GM12878 (cell line): ENCODE measurements at regions not wholly inside any gene's neighbourhood (a gene's known extent, or its start where the extent isn't known, plus 50 kb on each side); places are given as distances from the start of the nearest gene placed in this dataset.

Experiments used
- ATAC-seq: fragments of 200-7000 bp; cut with Tn5 transposase; 3 replicates; pipeline ENCODE4 v1.9.1; 2020; ENCODE audit warnings: mild to moderate bottlenecking, moderate library complexity
- BruUV-seq: library from RNA; stranded (reverse); fragments of 400-500 nt; replicated peaks from 2 replicates; lab custom pipeline; 2021; lab: Mats Ljungman, UMichigan
- CTCF ChIA-PET: fragments of 300-600 bp; sonication (Branson Sonifier 250); formaldehyde crosslinking; extraction: SDS; loops from one replicate; lab custom pipeline; 2021; ENCODE audit warnings: inconsistent platforms; lab: Yijun Ruan, JAX
- POLR2A ChIA-PET: fragments of 350-600 bp; formaldehyde crosslinking; extraction: SDS; loops from one replicate; lab custom pipeline; 2021; ENCODE audit warnings: inconsistent platforms; lab: Charles Lee
- RAD21 ChIA-PET: fragments of 300-600 bp; sonication (Branson Sonifier 250); formaldehyde crosslinking; loops from one replicate; lab custom pipeline; 2023; ENCODE audit warnings: antibody characterized with exemption; ENCODE audit not compliant: unreplicated experiment; lab: Charles Lee
- SMC1A ChIA-PET: fragments of 300-600 bp; sonication (Branson Sonifier 250); formaldehyde crosslinking; loops from one replicate; lab custom pipeline; 2023; ENCODE audit not compliant: unreplicated experiment, uncharacterized antibody; lab: Charles Lee
- DNase-seq: peaks from one replicate; pipeline ENCODE4 v3.0.0-alpha.2; 2011; ENCODE audit warnings: low read depth, low spot score
- FAIRE-seq: peaks from 3 replicates; lab custom pipeline; 2011; peaks lifted over from hg19 to GRCh38; lab: Jason Lieb, UNC
- H2AFZ ChIP-seq: 2 replicates; pipeline ENCODE4 v1.6.0; 2011; ENCODE audit warnings: low read depth, low read length, control low read depth; ENCODE audit not compliant: control insufficient read depth
- H3K27ac ChIP-seq: 2 replicates; pipeline ENCODE4 v1.5.1; 2011; ENCODE audit warnings: control low read depth; ENCODE audit not compliant: control insufficient read depth, insufficient read depth
- H3K27me3 ChIP-seq, 2 experiments: replicated peaks in 1 of 2; 2 replicates each; pipeline versions ENCODE4 v1.6.0 to v1.6.1; 2011; ENCODE audit warnings: low read length in 1 of 2; ENCODE audit not compliant: control insufficient read depth in 2 of 2, insufficient read depth in 2 of 2
- H3K36me3 ChIP-seq, 2 experiments: 2 replicates each; pipeline ENCODE4 v1.5.1; 2011; ENCODE audit warnings: low read length in 1 of 2; ENCODE audit not compliant: control insufficient read depth in 2 of 2, insufficient read depth in 2 of 2
- H3K4me1 ChIP-seq: 2 replicates; pipeline ENCODE4 v1.6.1; 2011; ENCODE audit warnings: mild to moderate bottlenecking, low read length, moderate library complexity, mixed read lengths; ENCODE audit not compliant: control insufficient read depth, insufficient read depth
- H3K4me2 ChIP-seq: 2 replicates; pipeline ENCODE4 v1.6.0; 2011; ENCODE audit warnings: control low read depth; ENCODE audit not compliant: control insufficient read depth, insufficient read depth
- H3K4me3 ChIP-seq: fragments of 200-600 bp; sonication (generic); 2 replicates; pipeline ENCODE4 v1.5.1; 2016
- H3K79me2 ChIP-seq: 2 replicates; pipeline ENCODE4 v1.6.0; 2011; ENCODE audit warnings: low read length; ENCODE audit not compliant: control insufficient read depth, insufficient read depth
- H3K9ac ChIP-seq: 2 replicates; pipeline ENCODE4 v1.8.0; 2011; ENCODE audit warnings: low read length, control low read depth, mixed read lengths; ENCODE audit not compliant: control insufficient read depth, insufficient read depth
- H3K9me3 ChIP-seq: replicated peaks from 3 replicates; pipeline ENCODE4 v1.5.1; 2011; ENCODE audit warnings: mild to moderate bottlenecking, low read length; ENCODE audit not compliant: control insufficient read depth, insufficient read depth
- H4K20me1 ChIP-seq: 2 replicates; pipeline ENCODE4 v1.6.0; 2011; ENCODE audit not compliant: control insufficient read depth, insufficient read depth
- BACH1 ChIP-seq: fragments of 450-650 bp; IDR thresholded peaks from 2 replicates; pipeline ENCODE4 v1.6.1; 2017; ENCODE audit warnings: mild to moderate bottlenecking, borderline replicate concordance
- CBFB ChIP-seq: IDR thresholded peaks from 2 replicates; pipeline ENCODE4 v1.6.1; 2016; ENCODE audit warnings: antibody characterized with exemption, low read depth
- CUX1 ChIP-seq: IDR thresholded peaks from 2 replicates; pipeline ENCODE4 v1.6.1; 2012; ENCODE audit warnings: improper control_type of control experiment, low read depth, low read length; ENCODE audit not compliant: insufficient replicate concordance
- NFIC ChIP-seq: IDR thresholded peaks from 2 replicates; pipeline ENCODE4 v1.6.1; 2012; ENCODE audit warnings: low read depth, mild to moderate bottlenecking, inconsistent platforms, low read length, moderate library complexity
- POLR2AphosphoS5 ChIP-seq: IDR thresholded peaks from 2 replicates; pipeline ENCODE4 v1.6.1; 2011; ENCODE audit warnings: mild to moderate bottlenecking, low read length, inconsistent platforms
- RCOR1 ChIP-seq: conservative IDR thresholded peaks from 2 replicates; pipeline ENCODE4 v1.6.1; 2012; ENCODE audit warnings: low read depth, low read length, improper control_type of control experiment
- SMAD1 ChIP-seq: fragments of 450-650 bp; IDR thresholded peaks from 2 replicates; pipeline ENCODE4 v1.6.1; 2018; ENCODE audit warnings: mild to moderate bottlenecking, low read depth; ENCODE audit not compliant: partially characterized antibody
- TCF7 ChIP-seq: IDR thresholded peaks from 2 replicates; pipeline ENCODE4 v1.6.1; 2014; ENCODE audit warnings: antibody characterized with exemption, borderline replicate concordance
- WRNIP1 ChIP-seq: IDR thresholded peaks from 2 replicates; pipeline ENCODE4 v1.6.1; 2011; ENCODE audit warnings: low read depth, low read length, improper control_type of control experiment, borderline replicate concordance
- YBX1 ChIP-seq: fragments of 450-650 bp; IDR thresholded peaks from 2 replicates; pipeline ENCODE4 v1.6.1; 2016; ENCODE audit warnings: antibody characterized with exemption
- whole genome bisulfite sequencing: methylation state at CpG from one replicate; pipeline ENCODE4 v1.1.6; 2016; ENCODE audit warnings: low lambda C conversion rate; ENCODE audit not compliant: insufficient replicate concordance, insufficient coverage; ENCODE audit errors: missing lambda C conversion rate; 5-methylcytosine and 5-hydroxymethylcytosine counted together
- in situ Hi-C: fragments of 300-500 bp; cut with MboI; formaldehyde crosslinking; loops from 9 replicates; pipeline ENCODE4 v1.14.3; 2018; ENCODE audit warnings: mixed read lengths
- intact Hi-C: fragments of 100-400 bp; cut with micrococcal nuclease; formaldehyde crosslinking; loops from one replicate; pipeline ENCODE4 v1.14.2; 2022; ENCODE audit not compliant: unreplicated experiment
- TF ChIP-seq, protein P1 (sequence below): IDR thresholded peaks from 2 replicates; pipeline ENCODE4 v1.6.1; 2011; ENCODE audit warnings: mild to moderate bottlenecking, low read depth, low read length, moderate library complexity; ENCODE audit not compliant: insufficient replicate concordance
- TF ChIP-seq, protein P2 (sequence below): IDR thresholded peaks from 2 replicates; pipeline ENCODE4 v1.6.1; 2012; ENCODE audit warnings: low read depth, low read length, improper control_type of control experiment
- TF ChIP-seq, protein P3 (sequence below): IDR thresholded peaks from 2 replicates; pipeline ENCODE4 v1.6.1; 2012; ENCODE audit warnings: mild to moderate bottlenecking, low read depth, low read length

DNA sequence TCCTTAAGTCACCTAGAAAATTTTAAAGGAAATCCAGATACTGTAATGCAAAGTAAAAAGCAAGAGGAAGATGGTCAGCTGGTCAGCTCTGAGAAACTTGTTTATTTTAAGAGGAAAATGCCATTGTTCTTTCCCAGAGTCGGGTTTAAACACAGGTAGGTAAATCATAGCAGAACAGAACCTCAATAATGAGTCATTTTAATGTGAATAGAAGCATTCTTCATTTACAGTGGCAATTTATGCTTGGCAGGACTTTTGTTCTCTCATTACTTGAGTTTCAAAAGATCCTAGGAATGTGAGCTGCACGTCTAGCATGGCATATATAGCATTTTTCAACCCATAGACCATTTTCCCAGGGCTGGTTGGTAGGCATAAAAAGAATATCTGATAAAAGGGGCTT, 132.3 kb downstream of the LIG4 start (continued):
- TF ChIP-seq, protein P1, sequence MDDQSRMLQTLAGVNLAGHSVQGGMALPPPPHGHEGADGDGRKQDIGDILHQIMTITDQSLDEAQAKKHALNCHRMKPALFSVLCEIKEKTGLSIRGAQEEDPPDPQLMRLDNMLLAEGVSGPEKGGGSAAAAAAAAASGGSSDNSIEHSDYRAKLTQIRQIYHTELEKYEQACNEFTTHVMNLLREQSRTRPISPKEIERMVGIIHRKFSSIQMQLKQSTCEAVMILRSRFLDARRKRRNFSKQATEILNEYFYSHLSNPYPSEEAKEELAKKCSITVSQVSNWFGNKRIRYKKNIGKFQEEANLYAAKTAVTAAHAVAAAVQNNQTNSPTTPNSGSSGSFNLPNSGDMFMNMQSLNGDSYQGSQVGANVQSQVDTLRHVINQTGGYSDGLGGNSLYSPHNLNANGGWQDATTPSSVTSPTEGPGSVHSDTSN, result no peak
- TF ChIP-seq CUX1 (no peak), WRNIP1 (no peak), YBX1 (no peak), RCOR1 (no peak), POLR2AphosphoS5 (no peak), SMAD1 (no peak)

DNA sequence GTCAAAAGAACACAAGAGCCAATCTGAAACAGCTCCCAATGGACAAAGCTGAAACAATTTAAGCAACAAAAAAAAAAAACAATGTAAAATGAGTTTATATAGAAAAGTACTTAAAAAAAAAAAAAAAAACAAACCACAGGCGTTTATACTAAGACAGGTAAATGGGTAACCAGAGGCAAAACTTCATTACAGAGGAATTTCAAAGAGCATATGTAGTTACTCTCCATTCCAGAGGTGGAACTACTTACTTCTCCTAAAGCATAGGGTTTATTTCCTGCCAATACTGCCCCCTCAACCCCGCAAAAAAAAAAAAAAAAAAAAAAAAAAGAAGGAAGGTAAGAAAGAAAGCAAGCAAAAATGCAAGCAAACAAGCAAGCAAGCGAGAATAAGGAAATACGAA, 132.9 kb downstream of the LIG4 start:
- H3K4me3 ChIP-seq, result no peak overlapping the region
- ChIA-PET CTCF (interaction anchor here (1.2 kb wide), 1 partner anchor 21 kb away, joined by 3 read pairs; no protein-coding TSS in a partner anchor), RAD21 (interaction anchor here (0.6 kb wide), 1 partner anchor 229 kb away, joined by 3 read pairs; no protein-coding TSS in a partner anchor), POLR2A (no interaction called here), SMC1A (no interaction called here)
- H3K27ac ChIP-seq, result no peak overlapping the region
- H3K4me2 ChIP-seq, result no peak overlapping the region
- no peaks in the 10 kb centered on the region for H3K27me3 ChIP-seq
- H3K9me3 ChIP-seq, result no peaks in the 10 kb centered on the region
- no peaks in the 10 kb centered on the region for H4K20me1 ChIP-seq
- no peaks in the 10 kb centered on the region for H3K36me3 ChIP-seq
- DNase-seq (no peak), ATAC-seq (no peak), FAIRE-seq (no peak)
- 12% methylated on average over 3 of the region's 4 CpGs for WGBS
- no TSS peak for BruUV-seq
- in situ Hi-C loops, result no loop called here
- no peak overlapping the region for H3K9ac ChIP-seq
- H2AFZ ChIP-seq, result no peak overlapping the region
- no peaks in the 10 kb centered on the region for H3K79me2 ChIP-seq
- H3K4me1 ChIP-seq, result no peaks in the 10 kb centered on the region
- intact Hi-C loops, result no loop called here
- TF ChIP-seq, protein P2, sequence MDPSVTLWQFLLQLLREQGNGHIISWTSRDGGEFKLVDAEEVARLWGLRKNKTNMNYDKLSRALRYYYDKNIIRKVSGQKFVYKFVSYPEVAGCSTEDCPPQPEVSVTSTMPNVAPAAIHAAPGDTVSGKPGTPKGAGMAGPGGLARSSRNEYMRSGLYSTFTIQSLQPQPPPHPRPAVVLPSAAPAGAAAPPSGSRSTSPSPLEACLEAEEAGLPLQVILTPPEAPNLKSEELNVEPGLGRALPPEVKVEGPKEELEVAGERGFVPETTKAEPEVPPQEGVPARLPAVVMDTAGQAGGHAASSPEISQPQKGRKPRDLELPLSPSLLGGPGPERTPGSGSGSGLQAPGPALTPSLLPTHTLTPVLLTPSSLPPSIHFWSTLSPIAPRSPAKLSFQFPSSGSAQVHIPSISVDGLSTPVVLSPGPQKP, result no peak
- TF ChIP-seq CBFB, result no peak
- TF ChIP-seq, protein P3, sequence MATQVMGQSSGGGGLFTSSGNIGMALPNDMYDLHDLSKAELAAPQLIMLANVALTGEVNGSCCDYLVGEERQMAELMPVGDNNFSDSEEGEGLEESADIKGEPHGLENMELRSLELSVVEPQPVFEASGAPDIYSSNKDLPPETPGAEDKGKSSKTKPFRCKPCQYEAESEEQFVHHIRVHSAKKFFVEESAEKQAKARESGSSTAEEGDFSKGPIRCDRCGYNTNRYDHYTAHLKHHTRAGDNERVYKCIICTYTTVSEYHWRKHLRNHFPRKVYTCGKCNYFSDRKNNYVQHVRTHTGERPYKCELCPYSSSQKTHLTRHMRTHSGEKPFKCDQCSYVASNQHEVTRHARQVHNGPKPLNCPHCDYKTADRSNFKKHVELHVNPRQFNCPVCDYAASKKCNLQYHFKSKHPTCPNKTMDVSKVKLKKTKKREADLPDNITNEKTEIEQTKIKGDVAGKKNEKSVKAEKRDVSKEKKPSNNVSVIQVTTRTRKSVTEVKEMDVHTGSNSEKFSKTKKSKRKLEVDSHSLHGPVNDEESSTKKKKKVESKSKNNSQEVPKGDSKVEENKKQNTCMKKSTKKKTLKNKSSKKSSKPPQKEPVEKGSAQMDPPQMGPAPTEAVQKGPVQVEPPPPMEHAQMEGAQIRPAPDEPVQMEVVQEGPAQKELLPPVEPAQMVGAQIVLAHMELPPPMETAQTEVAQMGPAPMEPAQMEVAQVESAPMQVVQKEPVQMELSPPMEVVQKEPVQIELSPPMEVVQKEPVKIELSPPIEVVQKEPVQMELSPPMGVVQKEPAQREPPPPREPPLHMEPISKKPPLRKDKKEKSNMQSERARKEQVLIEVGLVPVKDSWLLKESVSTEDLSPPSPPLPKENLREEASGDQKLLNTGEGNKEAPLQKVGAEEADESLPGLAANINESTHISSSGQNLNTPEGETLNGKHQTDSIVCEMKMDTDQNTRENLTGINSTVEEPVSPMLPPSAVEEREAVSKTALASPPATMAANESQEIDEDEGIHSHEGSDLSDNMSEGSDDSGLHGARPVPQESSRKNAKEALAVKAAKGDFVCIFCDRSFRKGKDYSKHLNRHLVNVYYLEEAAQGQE, result no peak
- no peak for TF ChIP-seq TCF7
- TF ChIP-seq BACH1, result no peak
- TF ChIP-seq NFIC, result no peak
